Transverse colon (tissue), 4 donors: ENCODE measurements at regions not wholly inside any gene's neighbourhood (a gene's known extent, or its start where the extent isn't known, plus 50 kb on each side); places are given as distances from the start of the nearest gene placed in this dataset.
"Not testable (repeated sequence)": the region's sequence is repeated elsewhere in the genome, so short reads cannot be mapped to it uniquely, and the experiment has no call there.

Experiments used
- DNase-seq: peaks from one replicate; pipeline ENCODE4 v3.0.0-alpha.2; 2019
- H3K27ac ChIP-seq, 4 donors: fragments of 200-600 bp; sonication (generic); 2 replicates each; pipeline ENCODE4 v1.5.1; 2016 to 2018; ENCODE audit warnings: inconsistent platforms in 4 of 4
- H3K27me3 ChIP-seq: fragments of 200-600 bp; sonication (generic); 2 replicates; pipeline ENCODE4 v1.5.1; 2017; ENCODE audit warnings: inconsistent platforms
- H3K36me3 ChIP-seq, 4 donors: fragments of 200-600 bp; sonication (generic); 2 replicates each; pipeline ENCODE4 v1.5.1; 2017 to 2019; ENCODE audit warnings: inconsistent platforms in 4 of 4
- H3K4me1 ChIP-seq, 4 donors: fragments of 200-600 bp; sonication (generic); 2 replicates each; pipeline ENCODE4 v1.5.1; 2017 to 2020; ENCODE audit warnings: inconsistent platforms in 4 of 4
- H3K4me3 ChIP-seq, 4 donors: fragments of 200-600 bp; sonication (generic); 1 replicate in 1 of 4; 2 replicates in 3 of 4; pipeline versions ENCODE4 v1.5.1 to v1.6.1; 2017 to 2019; ENCODE audit warnings: inconsistent platforms in 4 of 4
- H3K9me3 ChIP-seq, 2 donors: fragments of 200-600 bp; sonication (generic); 2 replicates each; pipeline ENCODE4 v1.5.1; 2017 to 2019; ENCODE audit warnings: inconsistent platforms in 2 of 2
- EP300 ChIP-seq: sonication (generic); formaldehyde crosslinking; IDR thresholded peaks from one replicate; pipeline ENCODE4 v1.6.1; 2017; ENCODE audit warnings: antibody characterized with exemption, low read depth
- POLR2A ChIP-seq: fragments of 450-650 bp; IDR thresholded peaks from one replicate; pipeline ENCODE4 v1.6.1; 2016; ENCODE audit warnings: antibody characterized with exemption, mild to moderate bottlenecking, moderate library complexity
- POLR2AphosphoS5 ChIP-seq, 3 donors: sonication (generic); formaldehyde crosslinking; IDR thresholded peaks; one replicate each; pipeline ENCODE4 v1.6.1; 2016; ENCODE audit warnings: antibody characterized with exemption in 3 of 3
- WGBS, 2 donors: methylation state at CpG; one replicate each; pipeline ENCODE4 v1.1.5; 2018; ENCODE audit warnings: low coverage in 1 of 2; 5-methylcytosine and 5-hydroxymethylcytosine counted together
- in situ Hi-C, 4 donors: fragments of 200-750 bp; cut with MboI; loops; one replicate each; pipeline versions ENCODE4 v1.15.0 to v1.15.1; 2017; ENCODE audit warnings: low sequenced_read_pairs in 3 of 4, low pct_ligation_motif_present in 1 of 4, low pct_unique_long_range_greater_than_20kb in 1 of 4
- intact Hi-C: fragments of 100-400 bp; cut with DNase I; formaldehyde crosslinking; loops from one replicate; pipeline ENCODE4 v1.15.1; 2023; ENCODE audit warnings: low total_unique reads
- TF ChIP-seq, protein P1 (sequence below), 5 experiments: fragments of 200-600 bp in 3 of 5; fragments of 450-650 bp in 2 of 5; sonication (generic) in 3 of 5; IDR thresholded peaks; 1 replicate in 2 of 5; 2 replicates in 3 of 5; pipeline ENCODE4 v1.5.1; 2016 to 2017; ENCODE audit warnings: antibody characterized with exemption in 5 of 5, inconsistent platforms in 3 of 5, mild to moderate bottlenecking in 2 of 5, moderate library complexity in 1 of 5

DNA sequence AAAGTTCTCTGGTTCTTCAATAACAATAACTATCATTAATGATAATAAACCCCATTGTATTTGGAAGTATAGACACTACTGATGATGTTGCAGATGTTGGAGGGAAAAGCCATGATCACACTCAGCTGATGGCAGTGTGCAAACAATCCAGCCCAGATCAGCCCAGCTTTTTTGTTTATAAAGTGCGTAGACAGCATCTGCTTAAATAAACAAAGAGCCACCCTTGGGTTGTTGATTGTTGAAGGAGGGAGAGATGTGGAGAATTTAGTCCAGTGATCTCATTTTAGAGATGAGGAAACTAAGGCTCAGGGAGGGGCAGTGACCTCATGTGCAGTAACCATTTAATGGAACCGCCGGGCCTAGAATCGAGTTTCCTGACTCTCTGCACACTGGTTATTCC is 56.0 kb upstream of the MEX3C start:
- Histone ChIP-seq H3K4me1 (no peaks in the 10 kb centered on the region), H3K36me3 (no peaks in the 10 kb centered on the region), H3K27ac (no peak overlapping the region), H3K27me3 (no peaks in the 10 kb centered on the region), H3K4me3 (no peak overlapping the region), H3K9me3 (no peaks in the 10 kb centered on the region)
- 60 to 83% methylated on average over 1 to 4 of the region's 4 CpGs for WGBS, 2 donors
- no peak for DNase-seq
- TF ChIP-seq POLR2A (no peak), EP300 (no peak), POLR2AphosphoS5 (IDR thresholded peaks at IDR 0.05) (no peak)
- TF ChIP-seq, protein P1, sequence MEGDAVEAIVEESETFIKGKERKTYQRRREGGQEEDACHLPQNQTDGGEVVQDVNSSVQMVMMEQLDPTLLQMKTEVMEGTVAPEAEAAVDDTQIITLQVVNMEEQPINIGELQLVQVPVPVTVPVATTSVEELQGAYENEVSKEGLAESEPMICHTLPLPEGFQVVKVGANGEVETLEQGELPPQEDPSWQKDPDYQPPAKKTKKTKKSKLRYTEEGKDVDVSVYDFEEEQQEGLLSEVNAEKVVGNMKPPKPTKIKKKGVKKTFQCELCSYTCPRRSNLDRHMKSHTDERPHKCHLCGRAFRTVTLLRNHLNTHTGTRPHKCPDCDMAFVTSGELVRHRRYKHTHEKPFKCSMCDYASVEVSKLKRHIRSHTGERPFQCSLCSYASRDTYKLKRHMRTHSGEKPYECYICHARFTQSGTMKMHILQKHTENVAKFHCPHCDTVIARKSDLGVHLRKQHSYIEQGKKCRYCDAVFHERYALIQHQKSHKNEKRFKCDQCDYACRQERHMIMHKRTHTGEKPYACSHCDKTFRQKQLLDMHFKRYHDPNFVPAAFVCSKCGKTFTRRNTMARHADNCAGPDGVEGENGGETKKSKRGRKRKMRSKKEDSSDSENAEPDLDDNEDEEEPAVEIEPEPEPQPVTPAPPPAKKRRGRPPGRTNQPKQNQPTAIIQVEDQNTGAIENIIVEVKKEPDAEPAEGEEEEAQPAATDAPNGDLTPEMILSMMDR (IDR thresholded peaks at IDR 0.05), result no peak
- in situ Hi-C loops, result no loop called here
- intact Hi-C loops, result no loop called here

DNA sequence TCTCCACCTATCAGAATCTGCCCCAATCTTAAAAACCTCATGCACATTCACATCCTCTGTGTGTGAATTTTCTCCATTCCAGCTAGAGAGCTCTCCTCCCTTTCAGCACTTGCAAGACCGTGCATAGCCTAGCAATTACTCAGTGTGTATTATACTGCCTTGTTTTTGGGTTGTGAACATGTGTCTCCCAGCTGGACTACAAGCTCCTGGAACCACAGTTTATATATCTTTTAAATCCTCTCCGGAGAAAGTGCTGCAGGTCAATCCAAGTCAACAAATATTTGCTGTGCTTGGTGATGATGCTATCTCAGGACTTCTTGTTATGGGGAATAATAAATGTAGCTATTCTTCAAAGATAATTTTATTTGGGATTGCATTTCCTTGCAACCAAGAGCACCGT is 58.2 kb upstream of the MEX3C start:
- in situ Hi-C loops (no loop called here), intact Hi-C loops (no loop called here)
- Histone ChIP-seq H3K4me1 (no peaks in the 10 kb centered on the region), H3K9me3 (no peaks in the 10 kb centered on the region), H3K27ac (no peak overlapping the region), H3K36me3 (no peaks in the 10 kb centered on the region), H3K4me3 (no peak overlapping the region), H3K27me3 (no peaks in the 10 kb centered on the region)
- WGBS, 2 donors, result 46 to 52% methylated on average over 2 to 3 of the region's 3 CpGs
- no peak for DNase-seq
- TF ChIP-seq POLR2AphosphoS5 (IDR thresholded peaks at IDR 0.05) (no peak), POLR2A (no peak), EP300 (no peak)
- TF ChIP-seq, protein P1 (IDR thresholded peaks at IDR 0.05), result no peak

DNA sequence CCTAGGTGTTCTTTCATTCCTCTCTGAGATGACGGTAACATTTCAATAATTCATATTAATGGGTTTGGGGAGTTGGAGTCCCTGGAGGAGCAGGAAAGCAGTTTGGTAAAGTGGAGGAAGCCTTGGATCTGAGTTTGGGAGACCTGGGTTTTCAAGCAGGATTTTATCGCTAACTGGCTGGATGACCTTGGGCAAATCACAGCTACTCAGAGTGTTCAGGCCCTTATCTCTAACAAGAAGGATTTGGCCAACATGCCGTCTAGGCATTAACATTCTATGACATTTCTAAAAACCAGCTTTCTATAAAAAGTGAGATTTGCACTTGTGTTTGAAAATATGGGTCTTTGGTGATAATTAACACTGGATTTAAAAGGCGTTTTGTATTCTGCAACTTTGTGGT is 59.7 kb upstream of the MEX3C start:
- no peak for DNase-seq
- Histone ChIP-seq H3K36me3 (no peaks in the 10 kb centered on the region), H3K9me3 (no peaks in the 10 kb centered on the region), H3K27ac (no peak overlapping the region), H3K4me3 (no peak overlapping the region), H3K27me3 (no peaks in the 10 kb centered on the region), H3K4me1 (no peaks in the 10 kb centered on the region)
- WGBS, 2 donors, result 64 to 72% methylated on average over 2 to 4 of the region's 4 CpGs
- intact Hi-C loops, result no loop called here
- no peak for TF ChIP-seq EP300
- TF ChIP-seq POLR2AphosphoS5 (IDR thresholded peaks at IDR 0.05), result no peak
- TF ChIP-seq, protein P1 (IDR thresholded peaks at IDR 0.05), result no peak
- no peak for TF ChIP-seq POLR2A
- in situ Hi-C loops, result no loop called here

DNA sequence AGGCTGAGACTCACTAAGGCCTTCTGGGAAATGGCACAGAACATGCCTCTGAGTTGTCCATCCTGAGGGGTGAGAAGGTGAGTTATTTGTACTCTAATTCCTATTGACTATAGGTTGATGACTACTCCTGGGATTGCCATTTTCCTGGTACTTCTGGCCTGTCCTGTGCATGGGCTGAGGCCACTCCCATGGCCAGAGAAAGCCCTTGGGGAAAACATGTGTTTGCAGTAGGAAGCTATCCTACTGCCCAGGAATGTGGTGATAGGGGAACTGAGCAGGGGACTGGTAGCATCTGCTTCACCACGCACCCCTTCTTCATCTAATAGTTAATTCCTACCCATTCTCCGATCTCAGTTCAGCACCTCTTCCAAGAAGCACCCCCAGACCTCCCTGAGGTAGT is 62.6 kb upstream of the MEX3C start:
- no peak for DNase-seq
- no peaks in the 10 kb centered on the region for H3K27me3 ChIP-seq
- in situ Hi-C loops, result no loop called here
- WGBS, 2 donors, result 83 to 90% methylated on average over 1 to 2 of the region's 2 CpGs
- H3K4me1 ChIP-seq, result no peaks in the 10 kb centered on the region
- H3K9me3 ChIP-seq, result no peaks in the 10 kb centered on the region
- intact Hi-C loops, result no loop called here
- TF ChIP-seq POLR2A (no peak), POLR2AphosphoS5 (IDR thresholded peaks at IDR 0.05) (no peak), EP300 (no peak)
- TF ChIP-seq, protein P1 (IDR thresholded peaks at IDR 0.05), result no peak
- H3K36me3 ChIP-seq, result no peaks in the 10 kb centered on the region
- H3K27ac ChIP-seq, result no peak overlapping the region
- no peak overlapping the region for H3K4me3 ChIP-seq

DNA sequence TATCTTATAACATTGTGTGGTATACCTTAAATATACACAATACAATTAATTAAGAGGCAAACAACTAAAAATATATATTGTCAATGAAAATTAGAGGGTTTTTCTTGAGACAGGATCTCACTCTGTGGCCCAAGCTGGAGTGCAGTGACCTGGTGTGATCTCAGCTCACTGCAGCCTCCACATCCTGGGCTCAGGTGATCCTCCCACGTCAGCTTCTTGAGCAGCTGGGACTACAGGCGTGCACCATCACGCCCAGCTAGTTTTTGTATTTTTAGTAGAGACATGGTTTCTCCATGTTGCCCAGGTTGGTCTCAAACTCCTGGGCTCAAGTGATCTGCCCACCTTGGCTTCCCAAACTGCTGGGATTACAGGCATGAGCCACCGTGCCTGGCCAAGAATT is 68.6 kb upstream of the MEX3C start:
- H3K36me3 ChIP-seq, DNase-seq, H3K4me3 ChIP-seq, H3K4me1 ChIP-seq, H3K9me3 ChIP-seq, H3K27me3 ChIP-seq, H3K27ac ChIP-seq, in situ Hi-C loops, intact Hi-C loops: not testable (repeated sequence)
- 68 to 85% methylated on average over 3 to 4 of the region's 4 CpGs for WGBS, 2 donors
